NCI-H1694 treated with DMSO at 0.1 percent for 48 hours (cell line): ENCODE measurements at regions not wholly inside any gene's neighbourhood (a gene's known extent, or its start where the extent isn't known, plus 50 kb on each side); places are given as distances from the start of the nearest gene placed in this dataset.
"Not testable (repeated sequence)": the region's sequence is repeated elsewhere in the genome, so short reads cannot be mapped to it uniquely, and the experiment has no call there.

Experiments used
- DNase-seq: peaks from one replicate; lab custom pipeline; 2025; lab: John Stamatoyannopoulos, UW

GRCh38 chrX:46223499-46223898, 321.7 kb downstream of the ZNF674 start:
- not testable (repeated sequence) for DNase-seq

- no peak for DNase-seq
Measured at GRCh38 chrX:46220822-46221221, 324.4 kb downstream of the ZNF674 start.

GRCh38 chrX:46218373-46218772, 326.8 kb downstream of the ZNF674 start:
- DNase-seq: no peak

- no peak for DNase-seq
Measured at GRCh38 chrX:46216406-46216805, 328.8 kb downstream of the ZNF674 start.

GRCh38 chrX:46211079-46211478, 334.1 kb downstream of the ZNF674 start:
- no peak for DNase-seq

GRCh38 chrX:46209768-46210167, 335.5 kb downstream of the ZNF674 start:
- no peak for DNase-seq

GRCh38 chrX:46209037-46209436, 336.2 kb downstream of the ZNF674 start:
- no peak for DNase-seq

- DNase-seq: no peak
Measured at GRCh38 chrX:46208225-46208854, 336.9 kb downstream of the ZNF674 start.

GRCh38 chrX:46204721-46205422, 340.3 kb downstream of the ZNF674 start:
- no peak for DNase-seq

GRCh38 chrX:46202733-46203514, 342.3 kb downstream of the ZNF674 start:
- no peak for DNase-seq

- DNase-seq: no peak
Measured at GRCh38 chrX:46200413-46200812, 344.8 kb downstream of the ZNF674 start.

GRCh38 chrX:46198858-46199257, 346.4 kb downstream of the ZNF674 start:
- DNase-seq: no peak

GRCh38 chrX:46186811-46187106, 358.5 kb downstream of the ZNF674 start:
- DNase-seq: not testable (repeated sequence)

- DNase-seq: no peak
Measured at GRCh38 chrX:46185923-46186810, 359.1 kb downstream of the ZNF674 start.

- DNase-seq: no peak
Measured at GRCh38 chrX:46184749-46185148, 360.5 kb downstream of the ZNF674 start.

- DNase-seq: no peak
Measured at GRCh38 chrX:46180258-46180687, 364.9 kb downstream of the ZNF674 start.

- no peak for DNase-seq
Measured at GRCh38 chrX:46179748-46180147, 365.5 kb downstream of the ZNF674 start.

GRCh38 chrX:46178763-46179162, 366.5 kb downstream of the ZNF674 start:
- DNase-seq: no peak

- DNase-seq: no peak
Measured at GRCh38 chrX:46173159-46173558, 372.1 kb downstream of the ZNF674 start.

- not testable (repeated sequence) for DNase-seq
Measured at GRCh38 chrX:46171457-46171856, 373.8 kb downstream of the ZNF674 start.

GRCh38 chrX:46169808-46170207, 375.4 kb downstream of the ZNF674 start:
- no peak for DNase-seq

- DNase-seq: no peak
Measured at GRCh38 chrX:46168254-46168653, 377.0 kb downstream of the ZNF674 start.
